ENCODE measurements at regions not wholly inside any gene's neighbourhood (a gene's known extent, or its start where the extent isn't known, plus 50 kb on each side); places are given as distances from the start of the nearest gene placed in this dataset.
A peak's percentile ranks its signal among the peaks of the same experiment; 100 is the strongest.

- H3K36me3 ChIP-seq: no peaks in the 10 kb centered on the region
- peak overlapping the region in 6 of 10 donors; percentile 25 to 72 (median 48) for H3K27ac ChIP-seq
Observed at GRCh38 chr17:77353684-77354419, 213.1 kb downstream of the SEC14L1 start.

GRCh38 chr17:77354420-77354669 is 213.6 kb downstream of the SEC14L1 start:
- Histone ChIP-seq H3K9me3 (no peaks in the 10 kb centered on the region), H3K4me3 (no peak overlapping the region), H3K36me3 (no peaks in the 10 kb centered on the region), H3K4me1 (peaks cover 17 to 61% (median 43%) of the 10 kb centered on the region in 9 donors), H3K27ac (peak overlapping the region in 6 of 10 donors; percentile 25 to 72 (median 48)), H3K27me3 (no peaks in the 10 kb centered on the region)
- 77 to 94% methylated on average over 5 of the region's 5 CpGs for WGBS, 2 donors
- DNase-seq: no peak
- TF ChIP-seq CTCF (IDR thresholded peaks at IDR 0.05): no peak
- intact Hi-C loops (cut with DNase I): loop anchor here in 1 of 10 donors (5.0 kb wide), 1 partner anchor 33 kb away; no protein-coding TSS in a partner anchor
- no peak for ATAC-seq

More at GRCh38 chr17:77353684-77354419, 213.1 kb downstream of the SEC14L1 start:
- WGBS, 2 donors: 85 to 86% methylated on average over 15 of the region's 15 CpGs
- no peak for TF ChIP-seq CTCF (IDR thresholded peaks at IDR 0.05)
- H3K27me3 ChIP-seq: no peaks in the 10 kb centered on the region
- no peak overlapping the region for H3K4me3 ChIP-seq
- DNase-seq: no peak
- intact Hi-C loops (cut with DNase I): loop anchor here in 1 of 10 donors (5.0 kb wide), 1 partner anchor 33 kb away; no protein-coding TSS in a partner anchor
- H3K9me3 ChIP-seq: no peaks in the 10 kb centered on the region
- no peak for ATAC-seq
- peaks cover 17 to 61% (median 43%) of the 10 kb centered on the region in 9 donors for H3K4me1 ChIP-seq

GRCh38 chr17:77354670-77355455 is 214.1 kb downstream of the SEC14L1 start:
- no peaks in the 10 kb centered on the region for H3K9me3 ChIP-seq
- intact Hi-C loops (cut with DNase I): loop anchor here in 1 of 10 donors (5.0 kb wide), 1 partner anchor 32 kb away; no protein-coding TSS in a partner anchor
- H3K4me1 ChIP-seq: peaks cover 16 to 56% (median 37%) of the 10 kb centered on the region in 9 donors
- no peak overlapping the region for H3K4me3 ChIP-seq
- WGBS, 2 donors: 79 to 80% methylated on average over 25 of the region's 25 CpGs
- H3K36me3 ChIP-seq: no peaks in the 10 kb centered on the region
- DNase-seq: peak; percentile 59 to 76
- no peaks in the 10 kb centered on the region for H3K27me3 ChIP-seq
- no peak for TF ChIP-seq CTCF (IDR thresholded peaks at IDR 0.05)
- peak overlapping the region in 6 of 10 donors; percentile 26 to 72 (median 48) for H3K27ac ChIP-seq
- ATAC-seq: peak in 6 of 8 donors; percentile 11 to 68 (median 14)

- Histone ChIP-seq H3K27me3 (no peaks in the 10 kb centered on the region), H3K36me3 (no peaks in the 10 kb centered on the region), H3K9me3 (no peaks in the 10 kb centered on the region), H3K4me1 (peaks cover 11 to 43% (median 24%) of the 10 kb centered on the region in 9 donors), H3K27ac (peak overlapping the region in 1 of 10 donors; percentile 10), H3K4me3 (no peak overlapping the region)
- no peak for DNase-seq
- no peak for ATAC-seq
- intact Hi-C loops (cut with DNase I): no loop called here
- 82 to 86% methylated on average over 15 of the region's 15 CpGs for WGBS, 2 donors
- no peak for TF ChIP-seq CTCF (IDR thresholded peaks at IDR 0.05)
Observed at GRCh38 chr17:77356109-77356689, 215.4 kb downstream of the SEC14L1 start.
